ENCODE measurements at regions not wholly inside any gene's neighbourhood (a gene's known extent, or its start where the extent isn't known, plus 50 kb on each side); places are given as distances from the start of the nearest gene placed in this dataset.
"Not testable (repeated sequence)": the region's sequence is repeated elsewhere in the genome, so short reads cannot be mapped to it uniquely, and the experiment has no call there.

GRCh38 chr14:25699981-25700380 lies 650.0 kb upstream of the STXBP6 start:
- no peak for DNase-seq
- peaks cover 6% of the 10 kb centered on the region for H3K9me3 Mint-ChIP-seq
- H3K4me1 Mint-ChIP-seq (ENCODE audit: low read depth), result no peaks in the 10 kb centered on the region
- ATAC-seq, result no peak
- no peaks in the 10 kb centered on the region for H3K27me3 Mint-ChIP-seq (ENCODE audit: low read depth)
- H3K4me3 Mint-ChIP-seq, result no peak overlapping the region
- no peaks in the 10 kb centered on the region for H3K36me3 Mint-ChIP-seq (ENCODE audit: insufficient read depth)

- H3K36me3 Mint-ChIP-seq (ENCODE audit: insufficient read depth), result no peaks in the 10 kb centered on the region
- H3K4me1 Mint-ChIP-seq (ENCODE audit: low read depth), result no peaks in the 10 kb centered on the region
- ATAC-seq (no peak), DNase-seq (no peak)
- H3K9me3 Mint-ChIP-seq, result peaks cover 7% of the 10 kb centered on the region
- no peak overlapping the region for H3K4me3 Mint-ChIP-seq
- no peaks in the 10 kb centered on the region for H3K27me3 Mint-ChIP-seq (ENCODE audit: low read depth)
Measured at GRCh38 chr14:25698111-25698510, 648.2 kb upstream of the STXBP6 start.

GRCh38 chr14:25696176-25696575 lies 646.2 kb upstream of the STXBP6 start:
- no peak for DNase-seq
- Mint-ChIP-seq H3K4me1 (ENCODE audit: low read depth) (no peaks in the 10 kb centered on the region), H3K27me3 (ENCODE audit: low read depth) (no peaks in the 10 kb centered on the region), H3K36me3 (ENCODE audit: insufficient read depth) (no peaks in the 10 kb centered on the region), H3K4me3 (no peak overlapping the region), H3K9me3 (peaks cover 12% of the 10 kb centered on the region)
- ATAC-seq, result no peak

- Mint-ChIP-seq H3K4me1 (ENCODE audit: low read depth) (no peaks in the 10 kb centered on the region), H3K9me3 (peaks cover 9% of the 10 kb centered on the region), H3K27me3 (ENCODE audit: low read depth) (no peaks in the 10 kb centered on the region), H3K36me3 (ENCODE audit: insufficient read depth) (no peaks in the 10 kb centered on the region), H3K4me3 (no peak overlapping the region)
- DNase-seq (no peak), ATAC-seq (no peak)
Measured at GRCh38 chr14:25685004-25685403, 635.1 kb upstream of the STXBP6 start.

- DNase-seq (no peak), ATAC-seq (no peak)
- H3K36me3 Mint-ChIP-seq (ENCODE audit: insufficient read depth), result no peaks in the 10 kb centered on the region
- no peaks in the 10 kb centered on the region for H3K27me3 Mint-ChIP-seq (ENCODE audit: low read depth)
- H3K4me1 Mint-ChIP-seq (ENCODE audit: low read depth), result no peaks in the 10 kb centered on the region
- H3K9me3 Mint-ChIP-seq, result peaks cover 15% of the 10 kb centered on the region
- H3K4me3 Mint-ChIP-seq, result no peak overlapping the region
Measured at GRCh38 chr14:25680934-25681333, 631.0 kb upstream of the STXBP6 start.

GRCh38 chr14:25680511-25680910 lies 630.6 kb upstream of the STXBP6 start:
- H3K4me1 Mint-ChIP-seq (ENCODE audit: low read depth); H3K36me3 Mint-ChIP-seq (ENCODE audit: insufficient read depth); ATAC-seq: not testable (repeated sequence)

GRCh38 chr14:25677111-25677510 lies 627.2 kb upstream of the STXBP6 start:
- H3K36me3 Mint-ChIP-seq (ENCODE audit: insufficient read depth), result no peaks in the 10 kb centered on the region
- H3K4me3 Mint-ChIP-seq, result no peak overlapping the region
- no peaks in the 10 kb centered on the region for H3K4me1 Mint-ChIP-seq (ENCODE audit: low read depth)
- DNase-seq (no peak), ATAC-seq (no peak)
- peaks cover 19% of the 10 kb centered on the region for H3K9me3 Mint-ChIP-seq
- H3K27me3 Mint-ChIP-seq (ENCODE audit: low read depth), result no peaks in the 10 kb centered on the region

More at GRCh38 chr14:25680511-25680910, 630.6 kb upstream of the STXBP6 start:
- not testable (repeated sequence) for DNase-seq; H3K27me3 Mint-ChIP-seq (ENCODE audit: low read depth); H3K4me3 Mint-ChIP-seq
- H3K9me3 Mint-ChIP-seq, result peaks cover 15% of the 10 kb centered on the region

GRCh38 chr14:25667387-25667786 lies 617.4 kb upstream of the STXBP6 start:
- Mint-ChIP-seq H3K27me3 (ENCODE audit: low read depth) (no peaks in the 10 kb centered on the region), H3K4me3 (no peak overlapping the region), H3K36me3 (ENCODE audit: insufficient read depth) (no peaks in the 10 kb centered on the region), H3K9me3 (peaks cover 6% of the 10 kb centered on the region), H3K4me1 (ENCODE audit: low read depth) (no peaks in the 10 kb centered on the region)
- no peak for ATAC-seq
- DNase-seq, result no peak

DNA sequence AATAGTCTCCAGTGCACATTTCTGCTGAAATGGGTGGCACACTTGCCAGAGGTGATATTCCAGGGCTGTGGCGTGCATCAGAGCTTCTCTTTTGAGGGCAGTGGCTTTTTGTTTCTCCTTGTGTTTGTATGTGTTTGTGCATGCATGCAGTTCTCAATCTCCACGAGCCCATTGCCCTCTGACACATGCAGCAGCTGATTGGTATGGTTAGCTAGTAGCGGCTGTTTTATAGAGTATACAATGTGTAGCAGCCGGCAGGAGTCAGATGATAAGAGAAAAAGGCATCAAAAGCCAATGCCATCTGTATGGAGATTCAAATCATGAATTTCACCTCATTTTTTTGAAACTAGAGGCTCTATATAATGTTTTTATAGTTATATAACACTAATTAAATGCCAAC lies 616.9 kb upstream of the STXBP6 start:
- ATAC-seq (no peak), DNase-seq (no peak)
- no peak overlapping the region for H3K4me3 Mint-ChIP-seq
- no peaks in the 10 kb centered on the region for H3K27me3 Mint-ChIP-seq (ENCODE audit: low read depth)
- H3K9me3 Mint-ChIP-seq, result peaks cover 6% of the 10 kb centered on the region
- no peaks in the 10 kb centered on the region for H3K4me1 Mint-ChIP-seq (ENCODE audit: low read depth)
- H3K36me3 Mint-ChIP-seq (ENCODE audit: insufficient read depth), result no peaks in the 10 kb centered on the region

GRCh38 chr14:25658988-25659387 lies 609.0 kb upstream of the STXBP6 start:
- no peak for DNase-seq
- Mint-ChIP-seq H3K36me3 (ENCODE audit: insufficient read depth) (no peaks in the 10 kb centered on the region), H3K4me3 (no peak overlapping the region), H3K27me3 (ENCODE audit: low read depth) (no peaks in the 10 kb centered on the region), H3K4me1 (ENCODE audit: low read depth) (no peaks in the 10 kb centered on the region), H3K9me3 (peaks cover 7% of the 10 kb centered on the region)
- ATAC-seq, result no peak

DNA sequence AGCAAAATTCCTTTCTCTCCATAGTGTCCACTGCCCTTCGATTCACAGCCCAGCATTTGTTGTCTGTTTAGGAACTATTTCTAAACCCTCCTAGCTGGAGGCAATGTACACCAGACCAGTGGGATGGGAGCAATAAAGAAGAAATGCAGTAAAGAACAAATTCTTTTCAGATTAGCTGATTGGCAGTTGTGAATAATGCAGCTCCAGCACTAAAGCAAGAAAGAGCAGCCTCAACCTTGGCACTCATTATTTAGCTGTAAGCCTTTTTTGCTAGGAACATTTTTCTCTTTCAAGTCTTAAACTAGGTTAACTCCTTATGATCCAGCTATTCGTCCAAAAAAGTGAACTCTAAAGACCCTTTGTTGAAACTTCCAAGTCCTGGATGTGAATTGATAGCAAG lies 580.5 kb upstream of the STXBP6 start:
- Mint-ChIP-seq H3K9me3 (peaks cover 7% of the 10 kb centered on the region), H3K4me3 (no peak overlapping the region), H3K27me3 (ENCODE audit: low read depth) (no peaks in the 10 kb centered on the region), H3K36me3 (ENCODE audit: insufficient read depth) (no peaks in the 10 kb centered on the region), H3K4me1 (ENCODE audit: low read depth) (no peaks in the 10 kb centered on the region)
- DNase-seq, result no peak
- ATAC-seq, result no peak

GRCh38 chr14:25628978-25629377 lies 579.0 kb upstream of the STXBP6 start:
- Mint-ChIP-seq H3K4me1 (ENCODE audit: low read depth) (no peaks in the 10 kb centered on the region), H3K4me3 (no peak overlapping the region), H3K9me3 (peaks cover 7% of the 10 kb centered on the region), H3K27me3 (ENCODE audit: low read depth) (no peaks in the 10 kb centered on the region), H3K36me3 (ENCODE audit: insufficient read depth) (no peaks in the 10 kb centered on the region)
- DNase-seq, result no peak
- no peak for ATAC-seq

DNA sequence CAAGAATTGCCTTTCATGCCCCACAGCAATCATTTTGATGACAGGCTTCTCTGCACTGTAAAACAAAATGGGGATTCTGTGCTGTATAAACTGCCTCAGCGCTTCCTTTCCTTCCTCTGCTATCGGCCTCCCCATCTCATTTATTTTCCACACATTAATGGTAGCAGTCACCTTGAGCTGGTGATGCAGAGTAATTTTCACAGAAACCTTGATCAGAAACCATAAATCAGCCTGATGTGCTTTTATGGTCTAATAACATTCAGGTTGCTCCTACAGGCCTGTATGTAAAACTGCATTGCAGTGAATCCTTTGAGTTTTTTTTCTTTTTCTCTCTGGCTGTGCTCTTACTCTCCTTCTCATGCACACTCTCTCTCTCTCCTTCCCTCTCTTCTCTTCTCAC lies 578.4 kb upstream of the STXBP6 start:
- DNase-seq (no peak), ATAC-seq (no peak)
- no peaks in the 10 kb centered on the region for H3K36me3 Mint-ChIP-seq (ENCODE audit: insufficient read depth)
- H3K4me3 Mint-ChIP-seq, result no peak overlapping the region
- no peaks in the 10 kb centered on the region for H3K27me3 Mint-ChIP-seq (ENCODE audit: low read depth)
- peaks cover 4% of the 10 kb centered on the region for H3K9me3 Mint-ChIP-seq
- H3K4me1 Mint-ChIP-seq (ENCODE audit: low read depth), result no peaks in the 10 kb centered on the region

DNA sequence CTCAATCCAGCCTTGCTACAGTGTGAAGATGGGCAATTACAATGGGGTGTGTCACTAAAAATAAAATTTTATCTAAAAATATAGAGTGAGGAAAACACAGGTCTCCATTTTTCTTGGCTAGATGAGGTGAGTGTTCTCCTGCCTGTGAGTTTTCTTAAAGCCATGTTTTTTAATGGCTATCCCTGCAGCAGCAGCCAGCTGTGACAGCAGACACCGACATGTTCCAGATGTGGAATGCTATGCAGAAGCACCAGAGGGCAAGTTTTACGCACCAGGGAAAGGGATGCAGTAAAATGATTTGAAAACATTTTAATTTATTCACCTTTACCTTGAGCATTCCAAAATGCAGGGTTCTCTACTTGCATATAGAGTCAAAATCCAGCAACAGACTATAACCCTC lies 577.0 kb upstream of the STXBP6 start:
- ATAC-seq (no peak), DNase-seq (no peak)
- H3K36me3 Mint-ChIP-seq (ENCODE audit: insufficient read depth), result no peaks in the 10 kb centered on the region
- H3K9me3 Mint-ChIP-seq, result peaks cover 4% of the 10 kb centered on the region
- H3K4me1 Mint-ChIP-seq (ENCODE audit: low read depth), result no peaks in the 10 kb centered on the region
- no peaks in the 10 kb centered on the region for H3K27me3 Mint-ChIP-seq (ENCODE audit: low read depth)
- H3K4me3 Mint-ChIP-seq, result no peak overlapping the region

GRCh38 chr14:25622763-25623162 lies 572.8 kb upstream of the STXBP6 start:
- ATAC-seq, result no peak
- no peaks in the 10 kb centered on the region for H3K4me1 Mint-ChIP-seq (ENCODE audit: low read depth)

DNA sequence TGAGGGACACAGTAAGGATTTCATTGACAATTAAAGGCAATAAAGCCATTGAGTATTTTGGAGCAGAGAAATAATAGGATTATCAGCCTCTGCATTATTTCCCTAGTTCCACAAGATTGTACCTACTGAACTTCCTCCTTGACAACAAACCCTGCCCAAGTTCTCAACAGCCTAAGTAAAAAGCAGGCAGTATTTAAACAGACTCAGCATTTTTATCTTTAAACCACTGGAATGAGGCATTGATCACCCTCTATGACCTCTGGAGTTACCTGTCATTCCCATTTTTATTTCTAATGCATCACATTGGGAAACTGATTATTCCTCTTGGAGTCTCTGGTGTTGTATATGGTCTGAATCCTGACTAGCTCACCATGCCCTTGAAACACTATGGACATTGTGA lies 570.6 kb upstream of the STXBP6 start:
- H3K4me3 Mint-ChIP-seq, result no peak overlapping the region
- no peaks in the 10 kb centered on the region for H3K36me3 Mint-ChIP-seq (ENCODE audit: insufficient read depth)
- peaks cover 27% of the 10 kb centered on the region for H3K9me3 Mint-ChIP-seq
- no peak for ATAC-seq
- no peaks in the 10 kb centered on the region for H3K4me1 Mint-ChIP-seq (ENCODE audit: low read depth)
- H3K27me3 Mint-ChIP-seq (ENCODE audit: low read depth), result no peaks in the 10 kb centered on the region
- DNase-seq, result no peak

More at GRCh38 chr14:25622763-25623162, 572.8 kb upstream of the STXBP6 start:
- H3K4me3 Mint-ChIP-seq, result no peak overlapping the region
- peaks cover 20% of the 10 kb centered on the region for H3K9me3 Mint-ChIP-seq
- no peaks in the 10 kb centered on the region for H3K27me3 Mint-ChIP-seq (ENCODE audit: low read depth)
- no peak for DNase-seq
- no peaks in the 10 kb centered on the region for H3K36me3 Mint-ChIP-seq (ENCODE audit: insufficient read depth)
